CD4-positive, alpha-beta T cell (primary cell): ENCODE measurements at regions not wholly inside any gene's neighbourhood (a gene's known extent, or its start where the extent isn't known, plus 50 kb on each side); places are given as distances from the start of the nearest gene placed in this dataset.

Source experiments
- ATAC-seq: fragments of 200-7000 bp; cut with Tn5 transposase; one replicate; pipeline ENCODE4 v1.10.0; 2022; ENCODE audit warnings: mild to moderate bottlenecking; ENCODE audit not compliant: poor library complexity
- CTCF ChIA-PET: fragments of 350-600 bp; sonication (Branson Sonifier 250); formaldehyde crosslinking; loops from one replicate; lab custom pipeline; 2021; ENCODE audit warnings: antibody characterized with exemption, inconsistent platforms; lab: Charles Lee
- POLR2A ChIA-PET: fragments of 350-600 bp; sonication (Branson Sonifier 250); formaldehyde crosslinking; loops from one replicate; lab custom pipeline; 2021; ENCODE audit warnings: antibody characterized with exemption, inconsistent platforms; lab: Charles Lee
- DNase-seq, 14 experiments: peaks; one replicate each; pipeline ENCODE4 v3.0.0-alpha.2; 2013 to 2020; ENCODE audit warnings: mixed read lengths in 2 of 14
- H3K27ac ChIP-seq, 2 donors: one replicate each; pipeline versions ENCODE4 v1.5.1 to v1.7.0; 2013; ENCODE audit warnings: low read length in 2 of 2, low read depth in 1 of 2, mild to moderate bottlenecking in 1 of 2
- H3K27me3 ChIP-seq, 2 experiments: 1 replicate in 1 of 2; 2 replicates in 1 of 2; pipeline versions ENCODE4 v1.6.1 to v1.7.0; 2013; ENCODE audit warnings: low read length in 2 of 2, control low read depth in 1 of 2, mild to moderate bottlenecking in 1 of 2, moderate library complexity in 1 of 2; ENCODE audit not compliant: insufficient read depth in 2 of 2, control insufficient read depth in 1 of 2
- H3K36me3 ChIP-seq: one replicate; pipeline ENCODE4 v1.6.1; 2013; ENCODE audit warnings: low read length, control low read depth; ENCODE audit not compliant: insufficient read depth
- H3K4me1 ChIP-seq: one replicate; pipeline ENCODE4 v1.6.1; 2013; ENCODE audit warnings: low read length, control low read depth; ENCODE audit not compliant: insufficient read depth
- H3K4me3 ChIP-seq: one replicate; pipeline ENCODE4 v1.5.1; 2013; ENCODE audit warnings: mild to moderate bottlenecking, low read length, moderate library complexity
- H3K9me3 ChIP-seq, 2 experiments: 1 replicate in 1 of 2; 2 replicates in 1 of 2; pipeline versions ENCODE4 v1.6.1 to v1.7.0; 2013; ENCODE audit warnings: low read length in 2 of 2, mild to moderate bottlenecking in 2 of 2, control low read depth in 1 of 2, moderate library complexity in 1 of 2; ENCODE audit not compliant: control insufficient read depth in 1 of 2, insufficient read depth in 1 of 2
- H3K27ac Mint-ChIP-seq: one replicate; pipeline ENCODE4 v1.8.0; 2020; ENCODE audit warnings: mixed read lengths
- H3K27me3 Mint-ChIP-seq: one replicate; pipeline ENCODE4 v1.8.0; 2021; ENCODE audit warnings: mixed read lengths
- H3K36me3 Mint-ChIP-seq: one replicate; pipeline ENCODE4 v1.8.0; 2021; ENCODE audit warnings: low read depth, mixed read lengths
- H3K4me1 Mint-ChIP-seq: one replicate; pipeline ENCODE4 v1.8.0; 2021; ENCODE audit warnings: low read depth, mixed read lengths
- H3K4me3 Mint-ChIP-seq: one replicate; pipeline ENCODE4 v1.8.0; 2020; ENCODE audit warnings: mild to moderate bottlenecking, mixed read lengths
- H3K9me3 Mint-ChIP-seq: one replicate; pipeline ENCODE4 v1.8.0; 2020; ENCODE audit warnings: mixed read lengths
- CTCF ChIP-seq: fragments of 200-600 bp; IDR thresholded peaks from one replicate; pipeline ENCODE4 v1.8.0; 2022; ENCODE audit warnings: antibody characterized with exemption, mild to moderate bottlenecking
- intact Hi-C, 2 experiments: fragments of 100-400 bp; cut with DNase I in 1 of 2; cut with micrococcal nuclease in 1 of 2; formaldehyde crosslinking; loops; one replicate each; pipeline versions ENCODE4 v1.15.1 to v1.9.0; 2023 to 2025; cut with DNase I, micrococcal nuclease

- H3K4me3 Mint-ChIP-seq: no peak overlapping the region
- Histone ChIP-seq H3K9me3 (peaks cover 0 to under 1% of the 10 kb centered on the region in 2 experiments), H3K4me3 (no peak overlapping the region), H3K4me1 (no peaks in the 10 kb centered on the region), H3K36me3 (no peaks in the 10 kb centered on the region), H3K27ac (no peak overlapping the region), H3K27me3 (peaks cover 0 to 7% of the 10 kb centered on the region in 2 experiments)
- no peaks in the 10 kb centered on the region for H3K4me1 Mint-ChIP-seq
- no peak for DNase-seq
- no peaks in the 10 kb centered on the region for H3K36me3 Mint-ChIP-seq
- H3K27ac Mint-ChIP-seq: no peak overlapping the region
- intact Hi-C loops: no loop called here
- no peak for ATAC-seq
- ChIA-PET CTCF (no interaction called here), POLR2A (no interaction called here)
- no peaks in the 10 kb centered on the region for H3K9me3 Mint-ChIP-seq
- H3K27me3 Mint-ChIP-seq: peaks cover 6% of the 10 kb centered on the region
- no peak for TF ChIP-seq CTCF
Observed at GRCh38 chr1:63245186-63245585, 77.2 kb upstream of the FOXD3 start.

GRCh38 chr1:63248216-63248615 lies 74.2 kb upstream of the FOXD3 start:
- Histone ChIP-seq H3K27me3 (peaks cover 0 to 7% of the 10 kb centered on the region in 2 experiments), H3K4me1 (no peaks in the 10 kb centered on the region), H3K9me3 (peaks cover 0 to 4% of the 10 kb centered on the region in 2 experiments), H3K36me3 (no peaks in the 10 kb centered on the region), H3K4me3 (no peak overlapping the region), H3K27ac (no peak overlapping the region)
- Mint-ChIP-seq H3K9me3 (no peaks in the 10 kb centered on the region), H3K4me1 (no peaks in the 10 kb centered on the region), H3K4me3 (no peak overlapping the region), H3K36me3 (no peaks in the 10 kb centered on the region), H3K27ac (no peak overlapping the region), H3K27me3 (peaks cover 6% of the 10 kb centered on the region)
- intact Hi-C loops: no loop called here
- POLR2A ChIA-PET: no interaction called here
- ATAC-seq (no peak), DNase-seq (no peak)
- no peak for TF ChIP-seq CTCF
- CTCF ChIA-PET: no interaction called here

GRCh38 chr1:63255153-63255552 lies 67.2 kb upstream of the FOXD3 start:
- peaks cover 0 to 4% of the 10 kb centered on the region in 2 experiments for H3K9me3 ChIP-seq
- H3K36me3 Mint-ChIP-seq: no peaks in the 10 kb centered on the region
- no peak overlapping the region for H3K27ac ChIP-seq
- no peaks in the 10 kb centered on the region for H3K9me3 Mint-ChIP-seq
- H3K36me3 ChIP-seq: no peaks in the 10 kb centered on the region
- H3K4me3 Mint-ChIP-seq: no peak overlapping the region
- no peak for TF ChIP-seq CTCF
- no peak overlapping the region for H3K27ac Mint-ChIP-seq
- ATAC-seq: no peak
- no peaks in the 10 kb centered on the region for H3K4me1 Mint-ChIP-seq
- DNase-seq: no peak
- H3K27me3 Mint-ChIP-seq: peaks cover 20% of the 10 kb centered on the region
- H3K27me3 ChIP-seq: no peaks in the 10 kb centered on the region
- POLR2A ChIA-PET: no interaction called here
- no peaks in the 10 kb centered on the region for H3K4me1 ChIP-seq
- intact Hi-C loops: no loop called here
- no peak overlapping the region for H3K4me3 ChIP-seq
- CTCF ChIA-PET: no interaction called here
